ENCODE measurements at regions not wholly inside any gene's neighbourhood (a gene's known extent, or its start where the extent isn't known, plus 50 kb on each side); places are given as distances from the start of the nearest gene placed in this dataset.

- no peaks in the 10 kb centered on the region for H3K9me3 ChIP-seq
- intact Hi-C loops (cut with DNase I) = no loop called here
- DNase-seq = no peak
- TF ChIP-seq, protein P1, sequence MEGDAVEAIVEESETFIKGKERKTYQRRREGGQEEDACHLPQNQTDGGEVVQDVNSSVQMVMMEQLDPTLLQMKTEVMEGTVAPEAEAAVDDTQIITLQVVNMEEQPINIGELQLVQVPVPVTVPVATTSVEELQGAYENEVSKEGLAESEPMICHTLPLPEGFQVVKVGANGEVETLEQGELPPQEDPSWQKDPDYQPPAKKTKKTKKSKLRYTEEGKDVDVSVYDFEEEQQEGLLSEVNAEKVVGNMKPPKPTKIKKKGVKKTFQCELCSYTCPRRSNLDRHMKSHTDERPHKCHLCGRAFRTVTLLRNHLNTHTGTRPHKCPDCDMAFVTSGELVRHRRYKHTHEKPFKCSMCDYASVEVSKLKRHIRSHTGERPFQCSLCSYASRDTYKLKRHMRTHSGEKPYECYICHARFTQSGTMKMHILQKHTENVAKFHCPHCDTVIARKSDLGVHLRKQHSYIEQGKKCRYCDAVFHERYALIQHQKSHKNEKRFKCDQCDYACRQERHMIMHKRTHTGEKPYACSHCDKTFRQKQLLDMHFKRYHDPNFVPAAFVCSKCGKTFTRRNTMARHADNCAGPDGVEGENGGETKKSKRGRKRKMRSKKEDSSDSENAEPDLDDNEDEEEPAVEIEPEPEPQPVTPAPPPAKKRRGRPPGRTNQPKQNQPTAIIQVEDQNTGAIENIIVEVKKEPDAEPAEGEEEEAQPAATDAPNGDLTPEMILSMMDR (IDR thresholded peaks at IDR 0.05) = no peak
- H3K4me3 ChIP-seq = no peak overlapping the region
- H3K27me3 ChIP-seq = no peaks in the 10 kb centered on the region
- no peaks in the 10 kb centered on the region for H3K36me3 ChIP-seq
- ATAC-seq = no peak
- H3K4me1 ChIP-seq = no peaks in the 10 kb centered on the region
- H3K27ac ChIP-seq = no peak overlapping the region
Measured at GRCh38 chr13:86201477-86201876, 402.3 kb upstream of the SLITRK6 start.

DNA sequence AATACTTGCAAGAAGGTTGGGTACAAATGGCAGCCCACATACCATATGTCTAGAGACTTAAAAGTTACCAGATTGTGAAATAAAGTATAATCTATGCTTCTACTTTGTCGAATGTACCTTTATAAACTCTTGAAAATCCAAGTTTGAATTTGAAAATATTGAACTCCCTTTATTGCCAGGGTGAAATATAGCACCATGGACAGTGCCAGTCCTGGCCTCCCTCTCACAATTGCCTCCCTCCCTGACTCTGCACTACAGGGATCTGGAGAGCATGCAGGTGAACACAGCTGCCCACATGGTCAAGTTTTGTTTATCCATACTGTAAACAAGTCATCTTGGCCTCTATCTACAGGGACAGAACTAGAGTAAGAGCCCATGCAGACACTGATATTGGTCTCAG, 394.1 kb upstream of the SLITRK6 start:
- ATAC-seq (no peak), DNase-seq (no peak)
- no peaks in the 10 kb centered on the region for H3K4me1 ChIP-seq
- no peaks in the 10 kb centered on the region for H3K27me3 ChIP-seq
- H3K9me3 ChIP-seq = no peaks in the 10 kb centered on the region
- H3K4me3 ChIP-seq = no peak overlapping the region
- no peaks in the 10 kb centered on the region for H3K36me3 ChIP-seq
- TF ChIP-seq, protein P1 (IDR thresholded peaks at IDR 0.05) = no peak
- intact Hi-C loops (cut with DNase I) = no loop called here
- no peak overlapping the region for H3K27ac ChIP-seq

GRCh38 chr13:86188170-86188569, 389.0 kb upstream of the SLITRK6 start:
- Histone ChIP-seq H3K27ac (no peak overlapping the region), H3K36me3 (no peaks in the 10 kb centered on the region), H3K4me3 (no peak overlapping the region), H3K27me3 (no peaks in the 10 kb centered on the region), H3K4me1 (no peaks in the 10 kb centered on the region), H3K9me3 (no peaks in the 10 kb centered on the region)
- intact Hi-C loops (cut with DNase I) = no loop called here
- DNase-seq (no peak), ATAC-seq (no peak)
- TF ChIP-seq, protein P1 (IDR thresholded peaks at IDR 0.05) = no peak

GRCh38 chr13:86185636-86186035, 386.4 kb upstream of the SLITRK6 start:
- H3K4me1 ChIP-seq = no peaks in the 10 kb centered on the region
- H3K36me3 ChIP-seq = no peaks in the 10 kb centered on the region
- no peak overlapping the region for H3K4me3 ChIP-seq
- H3K27me3 ChIP-seq = no peaks in the 10 kb centered on the region
- no peak overlapping the region for H3K27ac ChIP-seq
- ATAC-seq = no peak
- H3K9me3 ChIP-seq = no peaks in the 10 kb centered on the region
- no peak for DNase-seq
- TF ChIP-seq, protein P1 (IDR thresholded peaks at IDR 0.05) = no peak
- intact Hi-C loops (cut with DNase I) = no loop called here

DNA sequence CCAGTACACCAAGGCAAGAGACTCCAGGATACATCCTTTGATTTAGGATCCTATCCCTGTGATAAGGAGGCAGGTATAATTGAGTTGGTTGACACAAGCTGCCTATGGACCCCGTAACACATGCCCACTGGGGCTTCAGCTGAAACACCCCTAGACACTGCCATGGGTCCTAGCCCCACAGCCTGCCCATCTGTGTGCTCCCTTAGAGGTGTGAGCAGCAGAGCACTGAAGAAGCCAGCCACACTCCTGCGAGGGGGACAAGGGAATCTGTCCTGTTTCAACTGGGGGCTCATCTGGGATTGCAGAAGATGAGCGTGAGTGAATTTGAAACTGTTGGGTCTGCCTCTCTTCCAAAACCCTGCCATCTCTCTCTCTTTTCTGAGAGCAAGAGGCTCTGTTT, 385.9 kb upstream of the SLITRK6 start:
- Histone ChIP-seq H3K4me3 (no peak overlapping the region), H3K27me3 (no peaks in the 10 kb centered on the region), H3K36me3 (no peaks in the 10 kb centered on the region), H3K27ac (no peak overlapping the region), H3K9me3 (no peaks in the 10 kb centered on the region), H3K4me1 (no peaks in the 10 kb centered on the region)
- no peak for ATAC-seq
- intact Hi-C loops (cut with DNase I) = no loop called here
- no peak for DNase-seq
- TF ChIP-seq, protein P1 (IDR thresholded peaks at IDR 0.05) = no peak

GRCh38 chr13:86174622-86175021, 375.4 kb upstream of the SLITRK6 start:
- ATAC-seq (no peak), DNase-seq (no peak)
- Histone ChIP-seq H3K4me1 (no peaks in the 10 kb centered on the region), H3K27me3 (no peaks in the 10 kb centered on the region), H3K36me3 (no peaks in the 10 kb centered on the region), H3K4me3 (no peak overlapping the region), H3K9me3 (no peaks in the 10 kb centered on the region), H3K27ac (no peak overlapping the region)
- TF ChIP-seq, protein P1 (IDR thresholded peaks at IDR 0.05) = no peak
- intact Hi-C loops (cut with DNase I) = no loop called here
